HUES48 (cell line): ENCODE measurements at regions not wholly inside any gene's neighbourhood (a gene's known extent, or its start where the extent isn't known, plus 50 kb on each side); places are given as distances from the start of the nearest gene placed in this dataset.
"Not testable (repeated sequence)": the region's sequence is repeated elsewhere in the genome, so short reads cannot be mapped to it uniquely, and the experiment has no call there.

ENCODE experiments used
- H3K27ac ChIP-seq: one replicate; pipeline ENCODE4 v1.7.0; 2013; ENCODE audit warnings: low read depth, low read length, inconsistent platforms
- H3K27me3 ChIP-seq: 2 replicates; pipeline ENCODE4 v1.6.1; 2013; ENCODE audit warnings: mild to moderate bottlenecking, low read length; ENCODE audit not compliant: control insufficient read depth, insufficient read depth
- H3K36me3 ChIP-seq: 2 replicates; pipeline ENCODE4 v1.6.1; 2013; ENCODE audit warnings: low read length; ENCODE audit not compliant: control insufficient read depth, insufficient read depth
- H3K4me1 ChIP-seq: 2 replicates; pipeline ENCODE4 v1.6.1; 2013; ENCODE audit warnings: mild to moderate bottlenecking, low read length; ENCODE audit not compliant: control insufficient read depth, insufficient read depth
- H3K4me3 ChIP-seq: 2 replicates; pipeline ENCODE4 v1.5.1; 2013; ENCODE audit warnings: mild to moderate bottlenecking, low read depth, low read length
- H3K9ac ChIP-seq: 2 replicates; pipeline ENCODE4 v1.6.1; 2013; ENCODE audit warnings: mild to moderate bottlenecking, low read depth, low read length, moderate library complexity
- H3K9me3 ChIP-seq: 2 replicates; pipeline ENCODE4 v1.6.1; 2013; ENCODE audit warnings: low read length; ENCODE audit not compliant: control insufficient read depth, insufficient read depth

- H3K4me1 ChIP-seq = no peaks in the 10 kb centered on the region
- H3K27ac ChIP-seq = no peak overlapping the region
- no peak overlapping the region for H3K4me3 ChIP-seq
- no peaks in the 10 kb centered on the region for H3K27me3 ChIP-seq
- no peak overlapping the region for H3K9ac ChIP-seq
- H3K36me3 ChIP-seq = no peaks in the 10 kb centered on the region
- peaks cover 12% of the 10 kb centered on the region for H3K9me3 ChIP-seq
These were observed 322.0 kb downstream of the ABCC12 start for GRCh38 chr16:47833771-47834170.

GRCh38 chr16:47829850-47830600 lies 325.8 kb downstream of the ABCC12 start:
- no peaks in the 10 kb centered on the region for H3K4me1 ChIP-seq
- no peaks in the 10 kb centered on the region for H3K27me3 ChIP-seq
- no peak overlapping the region for H3K27ac ChIP-seq
- no peaks in the 10 kb centered on the region for H3K36me3 ChIP-seq
- peaks cover 31% of the 10 kb centered on the region; the same call in 1 of the 2 replicates for H3K9me3 ChIP-seq
- H3K4me3 ChIP-seq = no peak overlapping the region
- no peak overlapping the region for H3K9ac ChIP-seq

- no peak overlapping the region for H3K9ac ChIP-seq
- H3K9me3 ChIP-seq = peaks cover 25% of the 10 kb centered on the region; the same call in 1 of the 2 replicates
- no peaks in the 10 kb centered on the region for H3K27me3 ChIP-seq
- no peaks in the 10 kb centered on the region for H3K36me3 ChIP-seq
- H3K4me1 ChIP-seq = no peaks in the 10 kb centered on the region
- H3K27ac ChIP-seq = no peak overlapping the region
- no peak overlapping the region for H3K4me3 ChIP-seq
These were observed 329.7 kb downstream of the ABCC12 start for GRCh38 chr16:47826070-47826469.

- Histone ChIP-seq H3K36me3 (no peaks in the 10 kb centered on the region), H3K27me3 (no peaks in the 10 kb centered on the region), H3K9me3 (peaks cover 8% of the 10 kb centered on the region), H3K4me1 (no peaks in the 10 kb centered on the region), H3K9ac (no peak overlapping the region), H3K27ac (no peak overlapping the region), H3K4me3 (no peak overlapping the region)
These were observed 338.7 kb downstream of the ABCC12 start for GRCh38 chr16:47817048-47817447.

GRCh38 chr16:47816511-47816910 lies 339.3 kb downstream of the ABCC12 start:
- no peaks in the 10 kb centered on the region for H3K36me3 ChIP-seq
- H3K9ac ChIP-seq = no peak overlapping the region
- no peaks in the 10 kb centered on the region for H3K27me3 ChIP-seq
- H3K4me3 ChIP-seq = no peak overlapping the region
- H3K27ac ChIP-seq = no peak overlapping the region
- no peaks in the 10 kb centered on the region for H3K4me1 ChIP-seq
- H3K9me3 ChIP-seq = peaks cover 8% of the 10 kb centered on the region

GRCh38 chr16:47815655-47816054 lies 340.1 kb downstream of the ABCC12 start:
- Histone ChIP-seq H3K9ac (no peak overlapping the region), H3K4me3 (no peak overlapping the region), H3K9me3 (peaks cover 8% of the 10 kb centered on the region), H3K27ac (no peak overlapping the region), H3K27me3 (no peaks in the 10 kb centered on the region), H3K36me3 (no peaks in the 10 kb centered on the region), H3K4me1 (no peaks in the 10 kb centered on the region)

GRCh38 chr16:47811758-47812157 lies 344.0 kb downstream of the ABCC12 start:
- H3K4me1 ChIP-seq, H3K27ac ChIP-seq: not testable (repeated sequence)

GRCh38 chr16:47806309-47806847 lies 345.2 kb downstream of the PHKB start:
- Histone ChIP-seq H3K27ac (no peak overlapping the region), H3K4me3 (no peak overlapping the region), H3K9ac (no peak overlapping the region), H3K27me3 (no peaks in the 10 kb centered on the region), H3K4me1 (peaks cover 8% of the 10 kb centered on the region; the same call in 1 of the 2 replicates), H3K36me3 (no peaks in the 10 kb centered on the region), H3K9me3 (no peaks in the 10 kb centered on the region)

More at GRCh38 chr16:47811758-47812157, 344.0 kb downstream of the ABCC12 start:
- not testable (repeated sequence) for H3K9me3 ChIP-seq, H3K9ac ChIP-seq, H3K36me3 ChIP-seq, H3K4me3 ChIP-seq, H3K27me3 ChIP-seq

- no peaks in the 10 kb centered on the region for H3K27me3 ChIP-seq
- H3K36me3 ChIP-seq = no peaks in the 10 kb centered on the region
- H3K4me3 ChIP-seq = no peak overlapping the region
- H3K9me3 ChIP-seq = peaks cover 25% of the 10 kb centered on the region
- H3K27ac ChIP-seq = no peak overlapping the region
- no peaks in the 10 kb centered on the region for H3K4me1 ChIP-seq
- no peak overlapping the region for H3K9ac ChIP-seq
These were observed 326.6 kb downstream of the PHKB start for GRCh38 chr16:47787696-47788095.

- H3K27me3 ChIP-seq = no peaks in the 10 kb centered on the region
- H3K27ac ChIP-seq = no peak overlapping the region
- H3K4me3 ChIP-seq = no peak overlapping the region
These were observed 320.5 kb downstream of the PHKB start for GRCh38 chr16:47781673-47782072.

GRCh38 chr16:47780213-47780875 lies 319.2 kb downstream of the PHKB start:
- Histone ChIP-seq H3K27me3 (no peaks in the 10 kb centered on the region), H3K9ac (no peak overlapping the region), H3K36me3 (no peaks in the 10 kb centered on the region), H3K9me3 (no peaks in the 10 kb centered on the region), H3K4me1 (peaks cover 21% of the 10 kb centered on the region), H3K27ac (no peak overlapping the region), H3K4me3 (no peak overlapping the region)

More at GRCh38 chr16:47781673-47782072, 320.5 kb downstream of the PHKB start:
- Histone ChIP-seq H3K9me3 (no peaks in the 10 kb centered on the region), H3K9ac (no peak overlapping the region), H3K4me1 (peaks cover 21% of the 10 kb centered on the region), H3K36me3 (no peaks in the 10 kb centered on the region)
